Gastrocnemius medialis (tissue), 4 donors: ENCODE measurements at regions not wholly inside any gene's neighbourhood (a gene's known extent, or its start where the extent isn't known, plus 50 kb on each side); places are given as distances from the start of the nearest gene placed in this dataset.

Source experiments
- CTCF ChIP-seq, 5 experiments: fragments of 450-650 bp in 3 of 5; fragments of 200-600 bp in 2 of 5; sonication (generic) in 2 of 5; IDR thresholded peaks in 4 of 5; conservative IDR thresholded peaks in 1 of 5; 1 replicate in 4 of 5; 2 replicates in 1 of 5; pipeline ENCODE4 v1.5.1; 2016 to 2019; ENCODE audit warnings: antibody characterized with exemption in 5 of 5, mild to moderate bottlenecking in 3 of 5, moderate library complexity in 3 of 5
- POLR2A ChIP-seq, 2 donors: fragments of 450-650 bp; IDR thresholded peaks; one replicate each; pipeline ENCODE4 v1.6.1; 2017; ENCODE audit warnings: antibody characterized with exemption in 2 of 2, mild to moderate bottlenecking in 2 of 2, moderate library complexity in 2 of 2

- TF ChIP-seq CTCF (IDR thresholded peaks at IDR 0.05 in 4 of 5, conservative IDR thresholded peaks at IDR 0.05 in 1 of 5), result no peak
- TF ChIP-seq POLR2A (IDR thresholded peaks at IDR 0.05), result no peak
Measured at GRCh38 chr1:232381394-232382100, 248.4 kb downstream of the SIPA1L2 start.
